Ovary (tissue), 3 donors: ENCODE measurements at regions not wholly inside any gene's neighbourhood (a gene's known extent, or its start where the extent isn't known, plus 50 kb on each side); places are given as distances from the start of the nearest gene placed in this dataset.

Experiments
- POLR2A ChIP-seq: fragments of 450-650 bp; IDR thresholded peaks from one replicate; pipeline ENCODE4 v1.6.1; 2017; ENCODE audit warnings: antibody characterized with exemption, mild to moderate bottlenecking, moderate library complexity
- TF ChIP-seq, protein P1 (sequence below), 3 donors: fragments of 450-650 bp in 2 of 3; fragments of 200-600 bp in 1 of 3; IDR thresholded peaks; one replicate each; pipeline versions ENCODE4 v1.5.1 to v1.8.0; 2016 to 2022; ENCODE audit warnings: antibody characterized with exemption in 3 of 3, mild to moderate bottlenecking in 1 of 3
- donor health status: DM: no; HTN: no; CAD: no.

GRCh38 chr1:216944864-216945510 is 221.8 kb upstream of the ESRRG start:
- TF ChIP-seq, protein P1, sequence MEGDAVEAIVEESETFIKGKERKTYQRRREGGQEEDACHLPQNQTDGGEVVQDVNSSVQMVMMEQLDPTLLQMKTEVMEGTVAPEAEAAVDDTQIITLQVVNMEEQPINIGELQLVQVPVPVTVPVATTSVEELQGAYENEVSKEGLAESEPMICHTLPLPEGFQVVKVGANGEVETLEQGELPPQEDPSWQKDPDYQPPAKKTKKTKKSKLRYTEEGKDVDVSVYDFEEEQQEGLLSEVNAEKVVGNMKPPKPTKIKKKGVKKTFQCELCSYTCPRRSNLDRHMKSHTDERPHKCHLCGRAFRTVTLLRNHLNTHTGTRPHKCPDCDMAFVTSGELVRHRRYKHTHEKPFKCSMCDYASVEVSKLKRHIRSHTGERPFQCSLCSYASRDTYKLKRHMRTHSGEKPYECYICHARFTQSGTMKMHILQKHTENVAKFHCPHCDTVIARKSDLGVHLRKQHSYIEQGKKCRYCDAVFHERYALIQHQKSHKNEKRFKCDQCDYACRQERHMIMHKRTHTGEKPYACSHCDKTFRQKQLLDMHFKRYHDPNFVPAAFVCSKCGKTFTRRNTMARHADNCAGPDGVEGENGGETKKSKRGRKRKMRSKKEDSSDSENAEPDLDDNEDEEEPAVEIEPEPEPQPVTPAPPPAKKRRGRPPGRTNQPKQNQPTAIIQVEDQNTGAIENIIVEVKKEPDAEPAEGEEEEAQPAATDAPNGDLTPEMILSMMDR (IDR thresholded peaks at IDR 0.05) = no peak
- no peak for TF ChIP-seq POLR2A
